ENCODE measurements at regions not wholly inside any gene's neighbourhood (a gene's known extent, or its start where the extent isn't known, plus 50 kb on each side); places are given as distances from the start of the nearest gene placed in this dataset.

DNA sequence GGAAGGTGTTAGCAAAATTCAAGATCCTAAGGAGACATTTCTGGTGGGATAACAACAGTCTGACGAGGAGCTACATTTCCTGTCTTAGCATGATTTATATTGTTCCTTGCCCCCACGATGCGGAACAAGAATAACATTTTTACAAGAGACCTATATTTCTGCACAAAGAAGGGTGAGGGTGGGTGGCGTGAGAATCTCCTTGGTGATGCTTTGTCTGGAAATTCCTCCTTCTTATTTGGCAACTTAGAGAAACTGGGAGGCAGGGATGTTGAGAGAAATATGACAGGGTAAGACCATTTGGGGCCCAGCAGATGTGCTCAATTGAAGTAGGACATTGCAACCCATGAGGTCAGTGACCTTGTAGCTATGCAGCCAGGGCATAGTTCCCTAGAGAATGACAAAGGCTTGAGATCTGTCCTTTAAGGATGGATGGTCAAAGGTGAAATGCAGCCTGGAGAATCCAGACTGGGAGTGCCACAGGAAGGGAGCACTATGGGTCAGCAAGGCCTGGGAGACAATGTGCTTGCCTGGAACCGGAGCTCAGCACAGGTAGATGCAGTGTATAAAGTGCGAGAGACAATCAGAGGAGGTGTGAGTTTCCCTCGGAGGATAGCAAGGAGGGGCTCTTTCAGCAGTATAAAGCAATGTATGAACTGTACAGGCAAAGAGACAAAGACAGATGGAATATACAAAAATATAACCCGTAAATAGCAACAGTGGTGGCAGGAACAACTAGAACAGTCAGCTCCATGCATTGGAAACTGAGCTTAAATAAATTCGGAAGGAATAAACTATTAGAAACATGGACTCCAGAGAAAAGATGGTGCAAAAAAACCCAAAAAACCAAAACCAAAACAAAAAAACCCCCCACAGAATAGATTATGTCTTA lies 317.6 kb upstream of the TBL1XR1 start:
- Histone ChIP-seq H3K9me3 (ENCODE audit: low read depth, low read length, poor library complexity, severe bottlenecking) (no peaks in the 10 kb centered on the region), H3K4me3 (ENCODE audit: low read depth, low read length, poor library complexity, severe bottlenecking) (no peak overlapping the region), H3K27me3 (replicated peaks; ENCODE audit: insufficient read depth, low read depth, low read length, poor library complexity) (no peaks in the 10 kb centered on the region), H3K27ac (ENCODE audit: low read depth, low read length, poor library complexity, severe bottlenecking) (no peak overlapping the region), H3K36me3 (ENCODE audit: insufficient read depth, low read length, poor library complexity, severe bottlenecking) (no peaks in the 10 kb centered on the region), H3K4me1 (ENCODE audit: insufficient read depth, low read length, poor library complexity, severe bottlenecking) (no peaks in the 10 kb centered on the region)
- TF ChIP-seq, protein P1, sequence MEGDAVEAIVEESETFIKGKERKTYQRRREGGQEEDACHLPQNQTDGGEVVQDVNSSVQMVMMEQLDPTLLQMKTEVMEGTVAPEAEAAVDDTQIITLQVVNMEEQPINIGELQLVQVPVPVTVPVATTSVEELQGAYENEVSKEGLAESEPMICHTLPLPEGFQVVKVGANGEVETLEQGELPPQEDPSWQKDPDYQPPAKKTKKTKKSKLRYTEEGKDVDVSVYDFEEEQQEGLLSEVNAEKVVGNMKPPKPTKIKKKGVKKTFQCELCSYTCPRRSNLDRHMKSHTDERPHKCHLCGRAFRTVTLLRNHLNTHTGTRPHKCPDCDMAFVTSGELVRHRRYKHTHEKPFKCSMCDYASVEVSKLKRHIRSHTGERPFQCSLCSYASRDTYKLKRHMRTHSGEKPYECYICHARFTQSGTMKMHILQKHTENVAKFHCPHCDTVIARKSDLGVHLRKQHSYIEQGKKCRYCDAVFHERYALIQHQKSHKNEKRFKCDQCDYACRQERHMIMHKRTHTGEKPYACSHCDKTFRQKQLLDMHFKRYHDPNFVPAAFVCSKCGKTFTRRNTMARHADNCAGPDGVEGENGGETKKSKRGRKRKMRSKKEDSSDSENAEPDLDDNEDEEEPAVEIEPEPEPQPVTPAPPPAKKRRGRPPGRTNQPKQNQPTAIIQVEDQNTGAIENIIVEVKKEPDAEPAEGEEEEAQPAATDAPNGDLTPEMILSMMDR (conservative IDR thresholded peaks at IDR 0.05; ENCODE audit: low read depth, low read length): no peak
- no peak for TF ChIP-seq EZH2 (IDR thresholded peaks at IDR 0.05; ENCODE audit: borderline replicate concordance, low read depth, low read length, poor library complexity, severe bottlenecking)
- intact Hi-C loops (cut with micrococcal nuclease; ENCODE audit: unreplicated experiment): no loop called here
- no TSS peak for BruUV-seq (replicated peaks)
- POLR2A ChIA-PET (ENCODE audit: low non-redundant PET): no interaction called here
- CTCF ChIA-PET: no interaction called here
- no peak for DNase-seq (ENCODE audit: low spot score)

DNA sequence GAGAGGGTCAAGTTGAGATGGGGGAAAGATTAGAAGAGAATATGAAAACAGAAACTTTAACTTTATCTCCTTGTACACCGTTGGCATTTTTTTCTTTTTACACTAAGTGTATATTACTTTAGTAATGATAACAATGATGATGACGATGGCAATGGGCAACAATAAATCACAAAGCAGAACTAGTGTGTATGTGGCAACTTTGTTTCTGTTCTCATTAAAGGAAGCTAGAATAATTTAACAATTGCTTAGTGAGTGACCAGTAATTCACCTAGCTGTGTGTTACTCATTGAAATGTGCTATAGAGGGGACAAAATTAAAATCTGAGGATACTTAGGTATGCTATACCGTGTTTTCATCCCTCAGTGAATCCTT lies 318.5 kb upstream of the TBL1XR1 start:
- POLR2A ChIA-PET (ENCODE audit: low non-redundant PET): no interaction called here

DNA sequence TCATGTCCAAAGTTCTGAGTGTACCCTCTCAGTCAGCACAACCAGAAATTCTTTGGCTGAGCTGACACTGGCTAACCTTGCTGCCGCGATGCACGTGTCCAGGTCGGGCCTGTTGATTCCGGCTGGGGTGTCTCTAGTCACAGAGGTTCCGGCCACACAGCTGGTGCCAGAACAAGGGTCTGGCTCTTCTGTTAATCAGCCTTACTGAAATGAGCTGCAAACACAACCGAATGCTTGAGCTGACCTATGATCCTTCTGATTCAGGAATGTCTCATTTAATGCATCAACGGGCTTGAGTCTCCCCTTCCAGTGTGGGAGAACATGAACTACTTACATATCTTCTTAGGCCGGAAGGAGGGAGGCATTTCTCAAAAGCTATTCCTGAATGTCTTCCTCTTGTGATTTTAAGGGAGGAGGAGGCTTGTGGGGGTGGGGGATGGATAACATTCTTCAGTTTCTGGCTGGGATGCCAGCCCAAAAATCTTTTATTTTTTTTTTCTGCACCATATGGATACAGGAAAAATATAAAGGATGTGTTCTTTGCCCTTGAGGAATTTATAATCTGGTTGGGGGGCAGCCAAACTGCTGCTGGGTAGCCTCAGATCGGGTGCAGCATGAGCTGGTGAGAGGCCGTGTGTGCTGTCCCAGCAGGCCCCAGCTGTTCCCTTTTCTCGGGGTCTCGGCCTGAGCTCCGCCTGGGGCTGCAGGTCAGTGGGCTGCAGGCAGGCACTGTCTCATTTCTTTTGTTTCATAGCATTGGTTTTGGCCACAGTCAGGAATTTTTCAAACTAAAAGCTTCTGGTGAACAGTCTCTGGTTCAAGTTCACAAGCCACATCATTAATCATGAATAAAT lies 319.1 kb upstream of the TBL1XR1 start:
- TF ChIP-seq EZH2 (IDR thresholded peaks at IDR 0.05; ENCODE audit: borderline replicate concordance, low read depth, low read length, poor library complexity, severe bottlenecking): no peak
- TF ChIP-seq, protein P1 (conservative IDR thresholded peaks at IDR 0.05; ENCODE audit: low read depth, low read length): no peak
- H3K36me3 ChIP-seq (ENCODE audit: insufficient read depth, low read length, poor library complexity, severe bottlenecking): no peaks in the 10 kb centered on the region
- ChIA-PET CTCF (no interaction called here), POLR2A (ENCODE audit: low non-redundant PET) (interaction anchor here (0.6 kb wide), 1 partner anchor 460 kb away, joined by 3 read pairs; no protein-coding TSS in a partner anchor)
- no peaks in the 10 kb centered on the region for H3K4me1 ChIP-seq (ENCODE audit: insufficient read depth, low read length, poor library complexity, severe bottlenecking)
- DNase-seq (ENCODE audit: low spot score): peak; percentile 42
- intact Hi-C loops (cut with micrococcal nuclease; ENCODE audit: unreplicated experiment): no loop called here
- no peaks in the 10 kb centered on the region for H3K9me3 ChIP-seq (ENCODE audit: low read depth, low read length, poor library complexity, severe bottlenecking)
- H3K4me3 ChIP-seq (ENCODE audit: low read depth, low read length, poor library complexity, severe bottlenecking): no peak overlapping the region
- H3K27me3 ChIP-seq (replicated peaks; ENCODE audit: insufficient read depth, low read depth, low read length, poor library complexity): no peaks in the 10 kb centered on the region
- H3K27ac ChIP-seq (ENCODE audit: low read depth, low read length, poor library complexity, severe bottlenecking): no peak overlapping the region
- no TSS peak for BruUV-seq (replicated peaks)

More for the DNA sequence above, 318.5 kb upstream of the TBL1XR1 start:
- no peaks in the 10 kb centered on the region for H3K27me3 ChIP-seq (replicated peaks; ENCODE audit: insufficient read depth, low read depth, low read length, poor library complexity)
- no peaks in the 10 kb centered on the region for H3K36me3 ChIP-seq (ENCODE audit: insufficient read depth, low read length, poor library complexity, severe bottlenecking)
- H3K9me3 ChIP-seq (ENCODE audit: low read depth, low read length, poor library complexity, severe bottlenecking): no peaks in the 10 kb centered on the region
- H3K4me1 ChIP-seq (ENCODE audit: insufficient read depth, low read length, poor library complexity, severe bottlenecking): no peaks in the 10 kb centered on the region
- TF ChIP-seq, protein P1 (conservative IDR thresholded peaks at IDR 0.05; ENCODE audit: low read depth, low read length): no peak
- TF ChIP-seq EZH2 (IDR thresholded peaks at IDR 0.05; ENCODE audit: borderline replicate concordance, low read depth, low read length, poor library complexity, severe bottlenecking): no peak
- DNase-seq (ENCODE audit: low spot score): no peak
- CTCF ChIA-PET: no interaction called here
- no TSS peak for BruUV-seq (replicated peaks)
- H3K27ac ChIP-seq (ENCODE audit: low read depth, low read length, poor library complexity, severe bottlenecking): no peak overlapping the region
- H3K4me3 ChIP-seq (ENCODE audit: low read depth, low read length, poor library complexity, severe bottlenecking): no peak overlapping the region
- intact Hi-C loops (cut with micrococcal nuclease; ENCODE audit: unreplicated experiment): no loop called here

Measured in A673 (cell line).